NCI-H146 (cell line): ENCODE measurements at regions not wholly inside any gene's neighbourhood (a gene's known extent, or its start where the extent isn't known, plus 50 kb on each side); places are given as distances from the start of the nearest gene placed in this dataset.
"Not testable (repeated sequence)": the region's sequence is repeated elsewhere in the genome, so short reads cannot be mapped to it uniquely, and the experiment has no call there.

Source experiments
- DNase-seq: peaks from one replicate; lab custom pipeline; 2025; lab: John Stamatoyannopoulos, UW

DNA sequence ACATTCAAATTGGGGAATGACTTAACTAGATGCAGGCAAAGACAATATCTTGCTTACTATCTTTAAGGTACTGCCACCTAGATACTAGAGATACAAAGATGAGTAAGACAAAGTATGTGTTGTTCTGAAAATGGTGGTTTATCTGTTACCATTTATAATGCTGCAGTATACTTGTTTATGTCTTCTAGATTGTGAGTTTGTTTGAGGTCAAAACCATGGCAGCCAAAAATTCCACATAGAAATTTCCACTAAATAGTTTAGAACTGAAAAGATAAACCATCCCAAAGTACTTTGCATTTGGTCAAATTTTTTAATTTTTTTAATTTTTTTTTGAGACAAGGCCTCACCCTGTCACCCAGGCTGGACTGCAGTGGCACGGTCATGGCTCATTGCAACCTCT, 150.8 kb downstream of the SOX4 start:
- DNase-seq, result no peak

DNA sequence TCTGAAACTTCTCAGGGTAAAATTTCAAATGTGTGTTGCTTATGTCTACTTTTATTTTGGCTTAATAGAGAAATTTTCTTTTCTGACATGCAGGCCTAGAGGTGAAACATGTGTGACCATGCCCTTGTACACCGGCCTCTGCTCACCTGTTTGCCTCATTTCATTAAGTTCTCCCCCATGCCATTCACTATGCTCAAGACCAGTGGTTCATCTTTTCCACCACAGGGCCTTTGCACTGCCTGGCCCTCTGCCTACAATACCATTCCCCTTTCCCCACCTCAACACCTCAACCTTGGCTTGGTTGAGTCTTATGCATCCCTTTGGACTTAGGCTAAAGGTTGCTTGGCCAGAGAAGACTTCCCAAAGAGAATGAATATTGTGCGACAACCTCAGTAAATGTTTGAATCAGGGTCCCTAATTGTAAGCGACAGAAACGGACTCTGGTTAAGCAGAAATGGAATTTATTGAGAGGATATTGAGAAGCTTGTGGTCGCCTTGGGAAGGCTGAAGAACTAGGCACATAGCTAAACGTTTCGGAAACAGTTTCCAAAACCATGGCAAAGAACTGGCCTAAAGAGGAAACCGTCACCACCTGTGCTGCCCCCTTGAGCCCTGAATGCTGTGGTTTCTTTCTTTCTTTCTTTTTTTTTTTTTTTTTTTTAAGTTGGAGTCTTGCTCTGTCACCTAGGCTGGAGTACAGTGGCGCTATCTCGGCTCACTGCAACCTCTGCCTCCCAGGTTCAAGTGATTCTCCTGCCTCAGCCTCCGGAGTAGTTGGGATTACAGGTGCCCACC, 152.2 kb downstream of the SOX4 start:
- no peak for DNase-seq

DNA sequence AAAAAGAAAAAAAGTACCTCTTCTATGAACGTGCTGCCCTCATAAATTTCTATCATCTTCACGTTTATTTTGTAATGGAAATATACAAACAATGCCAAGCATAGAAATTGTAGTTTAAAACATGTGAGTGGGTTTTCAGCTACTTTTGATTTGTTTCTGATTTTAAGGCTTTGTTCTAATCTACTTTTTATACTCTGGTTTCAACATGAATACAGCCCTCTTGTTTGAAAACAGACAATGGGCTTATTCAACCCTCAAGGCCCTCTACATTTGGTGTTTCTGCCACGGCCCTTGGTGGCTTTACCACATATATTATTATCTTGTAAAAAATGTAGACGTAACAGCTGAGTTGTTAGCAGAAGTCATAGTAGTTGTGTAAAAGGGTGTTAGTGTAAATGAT, 153.9 kb downstream of the SOX4 start:
- DNase-seq, result no peak

DNA sequence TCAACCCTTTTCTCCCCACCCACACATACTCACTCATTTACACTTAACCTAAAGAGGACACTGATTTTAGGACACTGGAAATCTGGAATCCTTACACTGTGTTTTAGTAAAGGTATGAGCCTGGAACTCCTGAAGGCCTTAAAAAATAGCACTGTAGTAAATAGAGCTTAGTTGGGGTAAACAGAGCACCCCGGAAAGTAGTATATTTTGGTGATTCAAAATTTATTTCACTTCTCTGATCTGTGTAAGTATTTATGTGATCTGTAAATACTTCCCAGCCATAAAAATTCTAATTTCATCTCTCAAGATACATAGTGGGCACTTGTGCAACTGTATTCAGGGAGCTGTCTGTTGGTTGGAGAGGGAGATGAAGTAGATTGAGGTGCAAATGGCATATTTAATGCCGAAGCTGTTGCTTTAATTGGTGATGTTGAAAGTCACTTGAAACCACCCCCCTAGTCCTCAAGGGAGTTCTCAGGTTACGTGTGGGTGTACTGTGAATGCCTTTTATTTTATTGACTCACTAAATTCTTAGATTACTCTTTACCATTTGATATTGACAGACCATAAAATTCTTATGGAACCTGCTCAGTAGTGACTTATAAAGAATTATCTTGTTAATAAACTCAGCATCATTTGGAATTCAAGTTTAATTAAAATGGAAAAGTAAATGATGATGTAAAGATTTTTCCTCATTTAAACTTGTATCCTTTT, 154.9 kb downstream of the SOX4 start:
- DNase-seq, result peak; percentile 43

DNA sequence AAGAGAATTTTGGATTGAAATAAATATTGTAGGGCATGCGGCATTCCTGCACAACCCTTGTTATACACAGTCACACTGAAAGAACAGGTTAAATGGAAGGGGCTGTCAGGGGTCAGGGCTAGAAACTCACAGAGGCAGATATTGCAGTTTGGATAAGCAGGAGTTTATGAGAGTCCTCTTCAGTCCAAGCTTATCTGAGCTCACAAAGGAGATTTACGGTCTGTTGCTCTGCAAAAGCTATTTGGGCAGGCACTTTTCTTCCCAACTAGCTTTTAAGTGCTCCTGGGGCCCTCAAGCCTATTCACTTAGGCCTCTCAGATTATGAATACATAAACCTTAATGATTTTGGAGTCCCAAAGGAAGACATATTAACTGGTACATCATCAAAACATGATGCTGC, 156.2 kb downstream of the SOX4 start:
- no peak for DNase-seq

DNA sequence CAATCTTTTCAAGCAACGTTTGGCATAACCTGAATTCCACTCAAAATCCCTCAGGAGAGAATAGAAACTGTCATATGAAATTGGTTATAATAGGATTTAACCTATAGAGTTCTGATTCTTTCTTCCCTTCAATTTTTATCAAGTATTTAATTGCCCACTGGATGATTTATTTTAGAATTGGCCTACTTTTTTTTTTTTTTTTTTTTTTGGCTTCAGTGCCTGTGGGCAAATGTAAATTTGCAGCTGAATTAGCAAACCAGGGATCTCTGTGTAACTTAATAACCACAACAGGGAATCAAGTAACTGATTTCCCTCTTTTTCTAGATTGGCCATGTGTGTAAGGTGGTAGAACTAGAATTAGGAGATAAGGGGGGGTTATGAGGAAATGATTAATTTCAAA, 157.0 kb downstream of the SOX4 start:
- peak; percentile 29 for DNase-seq

DNA sequence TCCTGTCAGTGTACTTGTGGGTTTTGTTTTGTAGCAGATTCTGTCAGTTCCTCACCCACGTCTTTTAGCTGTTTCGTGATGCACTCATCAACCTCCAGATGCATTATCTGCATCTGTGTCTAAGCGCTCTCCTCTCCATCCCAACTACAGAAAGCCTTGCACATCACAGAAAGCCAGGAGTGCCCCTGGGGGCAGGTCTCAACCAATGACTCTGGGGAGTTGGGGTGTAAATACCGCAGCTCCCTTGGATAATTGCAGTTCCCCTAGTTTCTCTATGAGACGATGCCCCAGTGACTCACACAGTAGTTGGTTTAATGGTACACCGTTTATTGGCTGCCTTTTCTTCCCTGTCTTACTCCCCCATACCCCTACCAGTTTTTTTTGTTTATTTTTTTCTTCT, 158.1 kb downstream of the SOX4 start:
- no peak for DNase-seq

DNA sequence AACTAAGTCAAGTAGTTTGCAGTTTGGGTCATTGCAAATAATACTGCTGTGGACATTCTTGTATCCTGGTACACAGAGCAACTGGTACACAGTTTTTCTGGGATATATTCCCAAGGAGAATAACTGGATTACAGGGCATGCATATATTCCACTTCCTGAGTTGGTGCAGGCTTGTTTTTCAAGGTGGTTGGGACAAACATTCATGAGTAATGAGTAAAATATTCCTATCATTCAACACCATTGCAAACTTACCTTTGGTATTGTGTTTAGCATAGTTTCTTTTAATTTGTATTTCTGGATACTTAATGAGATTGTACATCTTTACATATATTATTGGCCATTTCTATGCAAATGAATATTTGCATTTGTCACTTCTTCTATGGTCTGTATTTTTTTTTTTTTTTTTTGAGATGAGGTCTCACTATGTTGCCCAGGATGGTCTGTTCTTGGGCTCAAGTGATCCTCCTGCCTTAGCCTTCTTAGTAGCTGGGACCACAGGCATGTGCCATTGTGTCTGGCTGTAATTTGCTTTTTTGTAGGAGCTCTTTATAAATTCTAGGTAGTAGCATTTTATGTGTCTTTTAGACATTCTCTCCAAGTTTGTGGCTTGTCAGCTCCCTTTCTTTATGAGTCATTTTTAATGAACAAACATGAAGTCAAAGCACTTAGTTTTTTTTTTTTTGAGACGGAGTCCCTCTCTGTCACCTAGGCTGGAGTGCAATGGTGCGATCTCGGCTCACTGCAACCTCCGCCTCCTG, 158.7 kb downstream of the SOX4 start:
- no peak for DNase-seq

DNA sequence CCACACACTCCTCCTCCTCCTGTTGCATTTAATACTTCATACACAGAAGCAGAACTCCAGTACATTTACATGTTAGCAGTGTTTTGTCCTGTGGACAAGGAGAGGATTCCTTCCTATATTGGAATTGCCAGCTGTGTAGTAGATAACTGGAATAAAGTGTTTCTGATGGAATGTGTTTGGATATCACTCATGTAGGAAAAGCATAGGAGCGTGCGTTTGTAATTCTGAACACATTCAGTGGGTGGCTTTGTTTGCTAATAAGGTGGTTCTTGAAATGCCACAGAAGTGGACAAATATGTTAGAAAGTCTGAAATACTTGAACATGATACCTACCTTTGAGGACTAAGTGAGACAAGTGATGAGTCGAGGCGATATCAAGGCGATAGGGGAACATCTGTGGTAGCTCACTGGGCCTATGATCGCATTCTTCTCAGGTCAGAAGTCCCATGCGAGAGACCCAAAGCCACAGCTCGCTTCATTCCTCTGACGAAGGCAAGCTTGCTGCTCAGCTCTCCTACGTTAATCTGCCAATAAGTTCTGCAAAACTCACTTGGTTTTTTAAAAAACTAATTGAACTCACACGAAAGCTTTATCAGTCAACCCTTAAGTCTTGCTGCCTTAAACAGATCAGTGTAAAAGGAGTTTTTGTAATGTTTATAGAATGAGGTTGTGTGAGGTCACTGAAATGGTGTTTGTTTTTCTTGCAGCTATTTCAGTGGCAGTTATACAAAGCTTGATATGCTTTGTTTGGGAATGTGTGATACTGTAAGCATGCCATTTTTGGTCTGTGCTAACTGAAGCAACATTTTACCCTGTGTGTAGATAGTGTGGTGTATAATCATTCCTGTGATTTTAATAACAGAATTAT, 159.9 kb downstream of the SOX4 start:
- no peak for DNase-seq

DNA sequence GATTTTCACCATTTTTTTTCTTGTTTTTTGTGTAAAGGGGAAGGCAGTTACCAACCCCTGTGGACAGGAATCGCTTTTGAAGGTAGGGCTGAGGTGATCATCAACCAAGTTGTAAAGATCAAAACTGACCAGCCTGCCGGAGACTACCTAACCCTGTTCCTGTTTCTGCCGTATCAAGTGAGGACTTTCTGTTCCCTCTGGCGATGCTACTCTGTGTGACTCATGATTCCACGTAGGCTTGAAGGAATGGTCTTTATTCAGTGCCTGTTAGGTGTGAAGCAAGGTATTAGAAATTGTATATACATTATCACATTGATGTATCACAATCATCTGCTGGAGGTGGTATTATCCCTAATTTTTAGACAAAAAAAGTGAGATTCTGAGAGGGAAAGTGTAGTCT, 161.3 kb downstream of the SOX4 start:
- no peak for DNase-seq

DNA sequence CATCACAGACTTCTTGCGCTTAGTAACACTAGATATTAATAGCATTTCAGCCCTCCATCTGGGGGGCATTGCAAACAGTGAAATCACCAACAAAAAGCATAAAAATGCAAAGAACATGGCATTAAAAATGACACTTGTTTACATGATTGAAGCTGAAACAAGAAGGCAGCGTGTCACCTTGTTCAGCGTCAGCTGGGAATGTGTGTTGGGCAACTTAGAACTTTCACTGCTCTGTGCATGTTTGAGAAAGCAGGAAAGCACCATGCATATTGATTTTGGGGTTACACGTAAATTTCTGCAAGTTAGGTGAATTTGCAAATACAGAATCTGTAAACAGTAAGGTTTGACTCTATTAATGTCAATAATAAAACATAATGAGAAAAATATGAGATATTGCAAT, 162.9 kb downstream of the SOX4 start:
- DNase-seq, result no peak

DNA sequence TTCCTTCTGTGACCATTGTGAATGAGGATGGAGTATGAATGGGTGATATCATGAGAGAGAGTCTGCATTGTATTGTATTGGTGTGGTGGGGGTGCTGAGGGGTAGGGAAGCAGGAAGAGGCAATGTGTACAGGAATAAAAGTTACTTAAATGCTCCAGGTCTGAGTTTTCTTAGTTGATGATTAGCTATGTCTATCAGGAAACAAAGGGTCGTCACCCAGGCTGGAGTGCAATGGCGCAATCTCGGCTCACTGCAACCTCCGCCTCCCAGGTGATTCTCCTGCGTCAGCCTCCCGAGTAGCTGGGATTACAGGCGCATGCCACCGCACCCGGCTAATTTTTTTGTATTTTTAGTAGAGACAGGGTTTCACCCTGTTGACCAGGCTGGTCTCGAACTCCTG, 163.8 kb downstream of the SOX4 start:
- DNase-seq, result not testable (repeated sequence)

DNA sequence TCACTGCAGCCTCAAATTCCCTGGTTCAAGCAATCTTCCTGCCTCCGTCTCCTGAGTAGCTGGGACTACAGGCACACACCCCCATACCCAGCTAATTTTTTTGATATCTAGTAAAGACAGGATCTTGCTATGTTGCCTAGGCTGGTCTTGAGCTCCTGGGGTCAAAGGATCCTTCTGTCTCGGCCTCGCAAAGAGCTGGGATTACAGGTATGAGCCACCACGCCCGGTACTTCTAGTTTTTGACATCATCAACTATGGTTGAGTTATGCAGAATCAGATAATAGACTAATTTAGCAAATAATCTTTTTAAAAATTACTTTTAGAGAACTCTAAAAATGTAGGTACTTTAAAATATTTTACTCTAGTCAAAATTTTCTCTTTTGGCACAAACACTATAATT, 166.2 kb downstream of the SOX4 start:
- DNase-seq, result no peak

DNA sequence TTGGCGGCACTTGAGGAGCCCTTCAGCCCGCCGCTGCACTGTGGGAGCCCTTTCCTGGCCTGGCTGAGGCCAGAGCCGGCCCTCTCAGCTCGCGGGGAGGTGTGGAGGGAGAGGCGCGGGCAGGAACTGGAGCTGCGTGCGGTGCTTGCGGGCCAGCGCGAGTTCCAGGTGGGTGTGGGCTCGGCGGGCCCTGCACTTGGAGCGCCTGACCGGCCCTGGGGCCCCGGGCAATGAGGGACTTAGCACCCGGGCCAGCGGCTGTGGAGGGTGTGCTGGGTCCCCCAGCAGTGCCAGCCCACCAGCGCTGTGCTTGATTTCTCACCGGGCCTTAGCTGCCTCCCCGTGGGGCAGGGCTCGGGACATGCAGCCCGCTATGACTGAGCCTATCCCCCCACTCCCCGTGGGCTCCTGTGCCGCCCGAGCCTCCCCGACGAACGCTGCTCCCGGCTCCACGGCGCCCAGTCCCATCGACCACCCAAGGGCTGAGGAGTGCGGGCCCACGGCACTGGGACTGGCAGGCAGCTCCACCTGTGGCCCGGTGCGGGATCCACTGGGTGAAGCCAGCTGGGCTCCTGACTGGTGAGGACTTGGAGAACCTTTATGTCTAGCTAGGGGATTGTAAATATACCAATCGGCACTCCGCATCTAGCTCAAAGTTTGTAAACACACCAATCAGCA, 167.6 kb downstream of the SOX4 start:
- not testable (repeated sequence) for DNase-seq

DNA sequence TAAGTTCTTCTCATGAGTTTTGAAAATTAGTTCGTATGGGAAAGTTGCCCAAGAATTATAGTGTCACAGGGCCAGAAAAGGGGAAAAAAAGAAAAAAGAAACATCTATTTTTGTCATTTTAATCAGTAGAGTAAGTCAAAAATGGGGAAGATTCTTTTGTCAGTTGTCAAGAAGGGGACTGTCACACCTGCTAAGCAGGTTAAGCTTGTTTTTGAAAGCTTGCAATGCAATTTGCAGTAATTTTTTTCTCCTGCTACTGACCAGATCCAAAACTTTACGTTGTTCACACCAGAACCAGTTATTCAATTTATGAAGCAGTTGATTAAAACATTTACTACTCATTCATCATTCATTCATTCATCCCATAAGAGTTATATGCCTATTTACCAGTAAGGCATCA, 171.4 kb downstream of the SOX4 start:
- no peak for DNase-seq

DNA sequence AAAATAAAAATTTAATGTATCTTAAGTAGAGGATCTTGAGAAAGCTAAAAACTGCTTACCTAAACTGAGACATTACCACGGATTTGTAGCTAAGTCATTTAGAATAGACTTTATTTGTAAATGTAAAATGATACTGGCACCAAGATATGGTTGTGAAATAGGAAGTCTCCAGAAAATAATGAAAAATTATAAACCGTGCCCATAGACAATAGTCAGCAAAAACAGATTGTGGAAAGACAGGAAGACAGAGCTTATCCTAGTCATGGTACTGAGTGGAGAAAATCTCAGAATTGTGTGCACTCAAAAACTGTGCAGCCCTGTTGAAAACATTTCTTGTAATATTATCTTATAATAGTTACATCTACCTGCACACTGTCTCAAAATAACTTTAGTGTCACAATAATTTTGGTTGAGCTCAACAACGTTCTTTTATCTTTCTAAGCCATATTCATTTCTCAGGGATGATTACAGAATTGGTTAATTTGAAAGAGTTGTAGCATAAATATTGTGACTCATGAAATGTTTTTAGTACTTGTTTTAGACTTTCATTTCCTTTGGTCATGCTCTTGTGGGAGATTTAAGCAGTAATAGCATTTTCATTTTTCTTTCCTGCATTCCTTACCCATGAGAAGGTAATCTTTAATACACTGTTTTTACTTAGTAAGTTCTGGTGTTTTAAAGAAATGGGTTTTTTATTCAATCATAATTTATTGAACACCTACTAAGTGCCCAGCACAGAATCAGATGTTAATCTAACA, 174.5 kb downstream of the SOX4 start:
- DNase-seq, result no peak

DNA sequence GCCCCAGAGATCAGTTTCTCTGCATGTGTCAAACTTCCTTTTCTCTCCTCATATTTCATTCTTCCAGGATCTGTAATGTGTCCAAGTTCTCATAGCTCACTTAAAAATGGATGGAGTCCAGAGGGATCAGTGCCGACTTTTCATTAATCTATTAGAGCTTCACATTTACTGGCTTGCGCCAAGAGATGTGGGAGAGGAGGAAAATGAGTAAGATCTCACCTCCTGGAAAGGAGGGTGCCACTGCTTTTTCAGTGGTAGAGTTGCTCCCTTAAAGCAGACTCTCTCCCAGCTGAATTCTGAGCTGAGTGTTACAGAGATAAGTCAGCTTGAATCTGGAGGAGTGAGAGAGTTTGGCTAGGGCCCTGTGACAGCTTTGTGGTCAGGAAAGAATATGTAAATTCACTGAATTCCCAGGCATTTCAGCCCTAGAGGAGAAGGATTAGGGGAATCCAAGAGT, 175.9 kb downstream of the SOX4 start:
- DNase-seq, result no peak

DNA sequence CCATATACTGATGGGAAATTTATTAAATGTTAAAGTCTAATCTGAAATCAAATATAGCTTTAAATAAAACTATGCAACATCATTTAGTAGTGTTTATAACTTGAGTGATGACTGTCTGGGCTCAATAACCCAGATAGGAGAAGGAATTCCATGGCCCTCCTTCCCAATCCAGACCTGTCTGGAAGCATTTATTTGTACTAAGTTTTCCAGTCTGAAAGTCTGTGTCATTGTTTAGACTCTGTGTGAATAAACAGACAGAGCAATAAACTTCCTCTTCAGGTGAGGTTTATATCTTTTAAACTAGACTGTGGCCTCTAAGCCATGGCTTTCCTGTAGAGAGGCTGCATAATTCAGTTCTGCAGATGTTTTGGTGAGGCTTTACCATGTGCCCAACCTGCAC, 176.4 kb downstream of the SOX4 start:
- no peak for DNase-seq

DNA sequence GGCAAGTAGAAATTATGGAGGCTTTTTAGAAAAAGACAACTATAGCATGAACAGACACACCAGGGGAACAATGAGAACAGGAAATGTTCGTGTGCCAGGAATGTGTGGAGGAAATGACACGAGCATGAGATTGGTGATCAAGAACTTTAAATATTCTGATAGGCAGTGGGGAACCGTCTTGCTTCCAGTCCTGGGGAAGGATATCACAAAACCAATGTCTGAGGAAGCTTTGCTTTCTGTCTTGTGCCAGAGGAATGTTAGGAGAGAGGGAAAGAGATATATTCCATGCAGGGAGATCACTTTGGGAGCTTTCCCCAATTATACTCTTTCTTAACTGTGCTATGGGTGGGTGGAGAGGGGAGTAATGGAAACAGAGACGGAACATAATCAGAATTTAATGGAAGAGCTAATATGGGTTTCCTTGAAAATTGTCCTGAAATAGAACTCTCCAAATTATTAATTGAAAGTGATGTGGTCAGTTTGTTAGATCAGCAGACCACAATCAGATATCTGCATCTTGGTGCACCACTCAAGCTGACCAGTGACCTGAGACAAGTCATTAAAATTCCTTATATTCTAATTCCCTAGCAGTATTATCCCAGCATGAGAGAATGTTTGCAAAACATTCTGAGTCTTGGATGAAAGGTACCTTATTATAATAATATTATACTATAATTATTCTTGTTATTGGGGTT, 178.2 kb downstream of the SOX4 start:
- DNase-seq, result no peak

DNA sequence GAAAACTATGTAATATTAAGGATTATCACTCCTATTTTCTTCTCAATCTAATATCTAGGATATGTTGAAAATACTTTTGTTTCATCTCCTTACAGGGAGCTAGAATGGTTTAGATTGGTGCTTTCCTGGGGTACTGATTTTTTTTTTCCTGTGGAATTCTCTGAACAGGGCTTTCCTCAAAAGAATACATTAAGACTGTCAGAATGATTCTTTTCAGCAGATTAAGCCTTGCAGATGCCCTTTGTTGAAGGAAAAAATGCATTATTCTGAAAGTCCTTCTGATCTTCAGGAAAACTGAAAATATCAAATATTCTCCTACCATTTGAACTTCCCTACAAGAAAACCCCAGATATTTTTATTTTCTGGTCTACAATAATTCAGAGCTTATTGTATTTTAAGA, 178.9 kb downstream of the SOX4 start:
- no peak for DNase-seq
